Transverse colon (tissue), 4 donors: ENCODE measurements at regions not wholly inside any gene's neighbourhood (a gene's known extent, or its start where the extent isn't known, plus 50 kb on each side); places are given as distances from the start of the nearest gene placed in this dataset.

Source experiments
- DNase-seq: peaks from one replicate; pipeline ENCODE4 v3.0.0-alpha.2; 2019
- H3K27ac ChIP-seq, 4 donors: fragments of 200-600 bp; sonication (generic); 2 replicates each; pipeline ENCODE4 v1.5.1; 2016 to 2018; ENCODE audit warnings: inconsistent platforms in 4 of 4
- H3K27me3 ChIP-seq: fragments of 200-600 bp; sonication (generic); 2 replicates; pipeline ENCODE4 v1.5.1; 2017; ENCODE audit warnings: inconsistent platforms
- H3K36me3 ChIP-seq, 4 donors: fragments of 200-600 bp; sonication (generic); 2 replicates each; pipeline ENCODE4 v1.5.1; 2017 to 2019; ENCODE audit warnings: inconsistent platforms in 4 of 4
- H3K4me1 ChIP-seq, 4 donors: fragments of 200-600 bp; sonication (generic); 2 replicates each; pipeline ENCODE4 v1.5.1; 2017 to 2020; ENCODE audit warnings: inconsistent platforms in 4 of 4
- H3K4me3 ChIP-seq, 4 donors: fragments of 200-600 bp; sonication (generic); 1 replicate in 1 of 4; 2 replicates in 3 of 4; pipeline versions ENCODE4 v1.5.1 to v1.6.1; 2017 to 2019; ENCODE audit warnings: inconsistent platforms in 4 of 4
- H3K9me3 ChIP-seq, 2 donors: fragments of 200-600 bp; sonication (generic); 2 replicates each; pipeline ENCODE4 v1.5.1; 2017 to 2019; ENCODE audit warnings: inconsistent platforms in 2 of 2
- EP300 ChIP-seq: sonication (generic); formaldehyde crosslinking; IDR thresholded peaks from one replicate; pipeline ENCODE4 v1.6.1; 2017; ENCODE audit warnings: antibody characterized with exemption, low read depth
- POLR2A ChIP-seq: fragments of 450-650 bp; IDR thresholded peaks from one replicate; pipeline ENCODE4 v1.6.1; 2016; ENCODE audit warnings: antibody characterized with exemption, mild to moderate bottlenecking, moderate library complexity
- POLR2AphosphoS5 ChIP-seq, 3 donors: sonication (generic); formaldehyde crosslinking; IDR thresholded peaks; one replicate each; pipeline ENCODE4 v1.6.1; 2016; ENCODE audit warnings: antibody characterized with exemption in 3 of 3
- WGBS, 2 donors: methylation state at CpG; one replicate each; pipeline ENCODE4 v1.1.5; 2018; ENCODE audit warnings: low coverage in 1 of 2; 5-methylcytosine and 5-hydroxymethylcytosine counted together
- in situ Hi-C, 4 donors: fragments of 200-750 bp; cut with MboI; loops; one replicate each; pipeline versions ENCODE4 v1.15.0 to v1.15.1; 2017; ENCODE audit warnings: low sequenced_read_pairs in 3 of 4, low pct_ligation_motif_present in 1 of 4, low pct_unique_long_range_greater_than_20kb in 1 of 4
- intact Hi-C: fragments of 100-400 bp; cut with DNase I; formaldehyde crosslinking; loops from one replicate; pipeline ENCODE4 v1.15.1; 2023; ENCODE audit warnings: low total_unique reads
- TF ChIP-seq, protein P1 (sequence below), 5 experiments: fragments of 200-600 bp in 3 of 5; fragments of 450-650 bp in 2 of 5; sonication (generic) in 3 of 5; IDR thresholded peaks; 1 replicate in 2 of 5; 2 replicates in 3 of 5; pipeline ENCODE4 v1.5.1; 2016 to 2017; ENCODE audit warnings: antibody characterized with exemption in 5 of 5, inconsistent platforms in 3 of 5, mild to moderate bottlenecking in 2 of 5, moderate library complexity in 1 of 5

DNA sequence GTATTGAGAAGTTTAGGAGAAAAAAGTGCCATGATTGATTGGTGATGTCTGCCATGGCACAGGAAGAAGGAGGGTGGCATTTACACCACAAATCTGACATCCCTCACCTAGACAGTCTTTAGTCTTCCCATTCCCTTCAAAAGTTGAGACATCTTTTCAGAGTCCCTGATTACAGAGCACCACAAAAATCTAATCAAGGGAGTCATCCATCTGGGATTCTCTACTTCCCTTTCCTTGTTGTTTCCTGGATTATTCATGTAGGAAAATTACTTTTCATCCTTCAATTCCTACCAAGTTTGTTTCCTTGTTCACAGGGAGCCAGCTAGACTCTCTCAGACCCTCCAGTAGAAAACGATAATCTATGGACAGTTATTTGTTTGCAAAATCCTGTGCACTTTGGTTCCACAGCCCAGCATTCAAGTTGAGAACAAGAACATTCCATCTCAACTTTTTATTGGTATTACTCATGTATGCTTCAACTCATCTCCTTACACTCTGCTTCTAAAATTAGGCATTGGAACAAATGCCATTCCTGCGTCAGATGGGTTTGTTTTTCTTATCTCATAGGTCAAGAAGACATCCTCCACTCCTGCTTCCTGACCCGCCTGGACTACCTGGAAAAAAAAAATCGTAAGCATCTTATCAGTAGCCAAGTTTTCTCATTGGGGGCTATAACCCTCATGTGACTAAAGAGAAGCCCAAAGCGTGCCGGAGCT lies 259.9 kb downstream of the FOXO1 start:
- WGBS, 2 donors = 55 to 69% methylated on average over 6 of the region's 6 CpGs
- no peaks in the 10 kb centered on the region for H3K36me3 ChIP-seq
- intact Hi-C loops = loop anchor here (10.0 kb wide), 1 partner anchor 258 kb away; the partner anchor contains the start of gene FOXO1
- in situ Hi-C loops = loop anchor here in 1 of 4 donors (25.0 kb wide), 1 partner anchor 256 kb away; the partner anchor contains the start of gene FOXO1
- peaks cover 12 to 27% (median 21%) of the 10 kb centered on the region in 4 donors for H3K4me1 ChIP-seq
- H3K9me3 ChIP-seq = no peaks in the 10 kb centered on the region
- DNase-seq = no peak
- H3K27ac ChIP-seq = peak overlapping the region; percentile 50 to 72 (median 54)
- H3K27me3 ChIP-seq = no peaks in the 10 kb centered on the region
- TF ChIP-seq POLR2A (no peak), POLR2AphosphoS5 (IDR thresholded peaks at IDR 0.05) (peak in 2 of 3 donors; percentile 34 to 43), EP300 (no peak)
- TF ChIP-seq, protein P1, sequence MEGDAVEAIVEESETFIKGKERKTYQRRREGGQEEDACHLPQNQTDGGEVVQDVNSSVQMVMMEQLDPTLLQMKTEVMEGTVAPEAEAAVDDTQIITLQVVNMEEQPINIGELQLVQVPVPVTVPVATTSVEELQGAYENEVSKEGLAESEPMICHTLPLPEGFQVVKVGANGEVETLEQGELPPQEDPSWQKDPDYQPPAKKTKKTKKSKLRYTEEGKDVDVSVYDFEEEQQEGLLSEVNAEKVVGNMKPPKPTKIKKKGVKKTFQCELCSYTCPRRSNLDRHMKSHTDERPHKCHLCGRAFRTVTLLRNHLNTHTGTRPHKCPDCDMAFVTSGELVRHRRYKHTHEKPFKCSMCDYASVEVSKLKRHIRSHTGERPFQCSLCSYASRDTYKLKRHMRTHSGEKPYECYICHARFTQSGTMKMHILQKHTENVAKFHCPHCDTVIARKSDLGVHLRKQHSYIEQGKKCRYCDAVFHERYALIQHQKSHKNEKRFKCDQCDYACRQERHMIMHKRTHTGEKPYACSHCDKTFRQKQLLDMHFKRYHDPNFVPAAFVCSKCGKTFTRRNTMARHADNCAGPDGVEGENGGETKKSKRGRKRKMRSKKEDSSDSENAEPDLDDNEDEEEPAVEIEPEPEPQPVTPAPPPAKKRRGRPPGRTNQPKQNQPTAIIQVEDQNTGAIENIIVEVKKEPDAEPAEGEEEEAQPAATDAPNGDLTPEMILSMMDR (IDR thresholded peaks at IDR 0.05) = no peak
- no peak overlapping the region for H3K4me3 ChIP-seq

DNA sequence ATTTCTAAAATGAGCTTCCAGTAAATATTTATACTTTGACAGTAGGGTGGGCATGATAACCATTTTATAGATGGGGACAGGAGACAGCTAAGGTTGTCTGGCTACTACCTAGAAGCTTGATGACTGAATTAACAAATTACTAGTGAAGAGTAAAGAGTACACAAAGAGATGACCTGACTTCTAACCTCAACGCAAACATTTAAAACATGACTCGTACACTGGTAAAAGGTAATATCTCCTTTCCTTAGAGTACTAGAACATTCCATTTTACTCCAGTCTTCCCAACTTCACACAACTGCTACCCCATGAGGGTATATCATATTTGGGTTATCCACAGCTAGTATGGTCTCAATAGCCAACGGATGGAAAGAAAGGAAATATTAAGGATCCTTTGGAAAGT lies 258.9 kb downstream of the FOXO1 start:
- Histone ChIP-seq H3K36me3 (no peaks in the 10 kb centered on the region), H3K27ac (peak overlapping the region in 1 of 4 donors; percentile 72), H3K4me1 (peaks cover 6 to 17% (median 13%) of the 10 kb centered on the region in 4 donors), H3K4me3 (no peak overlapping the region), H3K9me3 (no peaks in the 10 kb centered on the region), H3K27me3 (no peaks in the 10 kb centered on the region)
- DNase-seq = no peak
- intact Hi-C loops (loop anchor here (10.0 kb wide), 1 partner anchor 257 kb away; the partner anchor contains the start of gene FOXO1), in situ Hi-C loops (loop anchor here in 1 of 4 donors (25.0 kb wide), 1 partner anchor 255 kb away; the partner anchor contains the start of gene FOXO1)
- WGBS, 2 donors = 94 to 97% methylated on average over 3 of the region's 3 CpGs
- no peak for TF ChIP-seq POLR2A
- TF ChIP-seq, protein P1 (IDR thresholded peaks at IDR 0.05) = no peak
- TF ChIP-seq EP300 = no peak
- no peak for TF ChIP-seq POLR2AphosphoS5 (IDR thresholded peaks at IDR 0.05)

DNA sequence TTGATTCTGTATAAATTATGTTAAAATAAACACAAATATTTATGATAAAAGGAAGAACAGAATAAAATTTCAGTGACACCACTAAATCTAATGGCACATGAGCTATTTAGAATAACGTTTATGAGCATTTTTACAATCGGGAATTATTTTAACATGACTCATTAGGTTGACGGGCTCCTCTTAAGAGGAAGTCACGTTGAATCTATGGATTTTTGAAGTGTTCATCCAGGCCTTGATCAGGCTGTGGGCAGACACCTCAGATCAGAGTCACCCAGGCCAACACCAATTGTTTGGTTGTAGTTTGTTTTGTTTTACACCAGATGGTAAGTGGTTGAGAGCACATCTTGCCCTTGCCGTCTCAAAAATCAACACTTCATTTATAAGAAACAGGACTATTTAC lies 257.8 kb downstream of the FOXO1 start:
- intact Hi-C loops (loop anchor here (10.0 kb wide), 1 partner anchor 256 kb away; the partner anchor contains the start of gene FOXO1), in situ Hi-C loops (loop anchor here in 1 of 4 donors (25.0 kb wide), 1 partner anchor 254 kb away; the partner anchor contains the start of gene FOXO1)
- no peak for DNase-seq
- Histone ChIP-seq H3K9me3 (no peaks in the 10 kb centered on the region), H3K36me3 (no peaks in the 10 kb centered on the region), H3K4me1 (peaks cover 0 to 7% (median 3%) of the 10 kb centered on the region in 4 donors), H3K27ac (no peak overlapping the region), H3K4me3 (no peak overlapping the region), H3K27me3 (no peaks in the 10 kb centered on the region)
- TF ChIP-seq POLR2AphosphoS5 (IDR thresholded peaks at IDR 0.05) (no peak), EP300 (no peak), POLR2A (no peak)
- TF ChIP-seq, protein P1 (IDR thresholded peaks at IDR 0.05) = no peak
- whole genome bisulfite sequencing, 2 donors = 49 to 52% methylated on average over 4 to 5 of the region's 5 CpGs

DNA sequence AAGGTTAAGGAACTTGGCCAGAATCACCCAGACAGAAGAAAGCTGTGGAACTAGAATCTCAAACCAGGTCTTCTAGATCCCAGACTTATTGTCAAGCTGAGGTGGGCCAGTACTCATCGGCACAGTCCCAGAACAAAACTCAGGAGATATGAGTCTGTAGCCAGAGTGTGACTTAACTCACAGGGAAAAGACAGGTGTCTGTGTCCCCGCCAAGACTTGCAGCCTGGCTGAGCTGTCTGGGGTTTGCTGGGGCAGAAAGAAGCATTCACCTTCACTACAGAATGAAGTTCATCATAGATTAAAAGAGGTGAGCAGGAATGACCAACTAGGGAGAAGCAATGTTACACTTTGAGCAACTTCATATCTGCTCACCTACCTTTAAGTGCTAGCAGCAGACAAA lies 257.2 kb downstream of the FOXO1 start:
- Histone ChIP-seq H3K27me3 (no peaks in the 10 kb centered on the region), H3K4me1 (peaks cover 0 to 6% (median 0%) of the 10 kb centered on the region in 4 donors), H3K27ac (peak overlapping the region in 2 of 4 donors; percentile 17 to 25), H3K9me3 (no peaks in the 10 kb centered on the region), H3K4me3 (no peak overlapping the region), H3K36me3 (no peaks in the 10 kb centered on the region)
- TF ChIP-seq POLR2AphosphoS5 (IDR thresholded peaks at IDR 0.05) (no peak), EP300 (no peak), POLR2A (no peak)
- TF ChIP-seq, protein P1 (IDR thresholded peaks at IDR 0.05) = no peak
- 97% methylated on average over 2 of the region's 2 CpGs; no CpG with 5 or more reads in 1 of the 2 donors for WGBS, 2 donors
- intact Hi-C loops (loop anchor here (10.0 kb wide), 1 partner anchor 256 kb away; the partner anchor contains the start of gene FOXO1), in situ Hi-C loops (loop anchor here in 1 of 4 donors (25.0 kb wide), 1 partner anchor 253 kb away; the partner anchor contains the start of gene FOXO1)
- DNase-seq = no peak
